ENCODE measurements at regions not wholly inside any gene's neighbourhood (a gene's known extent, or its start where the extent isn't known, plus 50 kb on each side); places are given as distances from the start of the nearest gene placed in this dataset.
"Not testable (repeated sequence)": the region's sequence is repeated elsewhere in the genome, so short reads cannot be mapped to it uniquely, and the experiment has no call there.

DNA sequence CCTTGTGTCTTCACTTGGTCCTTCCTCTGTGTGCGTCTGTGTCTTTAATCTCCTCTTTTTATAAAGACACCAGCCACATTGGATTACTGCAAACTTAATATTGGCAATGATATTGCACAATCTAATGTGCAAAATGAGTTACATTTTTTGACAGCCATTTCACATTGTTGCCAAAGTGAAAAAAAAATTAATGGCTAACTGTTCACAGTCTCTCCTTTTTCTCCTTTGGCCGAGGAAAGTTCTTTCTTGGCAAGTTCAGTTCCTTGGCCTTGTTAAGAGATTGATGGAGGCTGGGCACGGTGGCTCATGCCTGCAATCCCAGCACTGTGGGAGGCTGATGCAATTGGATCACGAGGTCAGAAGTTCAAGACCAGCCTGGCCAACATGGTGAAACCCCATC, 62.2 kb upstream of the ZNF280D start:
- in situ Hi-C loops (cut with HindIII; ENCODE audit: low sequenced_read_pairs): no loop called here
- DNase-seq (ENCODE audit: low read depth, low spot score): no peak
- no peak for TF ChIP-seq CTCF (IDR thresholded peaks at IDR 0.05; ENCODE audit: low read depth, low read length)
- no peak overlapping the region for H3K4me3 ChIP-seq (ENCODE audit: low read depth, low read length)

- in situ Hi-C loops (cut with HindIII; ENCODE audit: low sequenced_read_pairs): no loop called here
- no peak overlapping the region for H3K4me3 ChIP-seq (ENCODE audit: low read depth, low read length)
- no peak for TF ChIP-seq CTCF (IDR thresholded peaks at IDR 0.05; ENCODE audit: low read depth, low read length)
- DNase-seq (ENCODE audit: low read depth, low spot score): no peak
Measured at GRCh38 chr15:56794553-56795329, 61.4 kb upstream of the ZNF280D start.

- TF ChIP-seq CTCF (IDR thresholded peaks at IDR 0.05; ENCODE audit: low read depth, low read length): no peak
- H3K4me3 ChIP-seq (ENCODE audit: low read depth, low read length): no peak overlapping the region
- in situ Hi-C loops (cut with HindIII; ENCODE audit: low sequenced_read_pairs): no loop called here
- DNase-seq (ENCODE audit: low read depth, low spot score): peak; percentile 76
Measured at GRCh38 chr15:56794165-56794552, 60.9 kb upstream of the ZNF280D start.

DNA sequence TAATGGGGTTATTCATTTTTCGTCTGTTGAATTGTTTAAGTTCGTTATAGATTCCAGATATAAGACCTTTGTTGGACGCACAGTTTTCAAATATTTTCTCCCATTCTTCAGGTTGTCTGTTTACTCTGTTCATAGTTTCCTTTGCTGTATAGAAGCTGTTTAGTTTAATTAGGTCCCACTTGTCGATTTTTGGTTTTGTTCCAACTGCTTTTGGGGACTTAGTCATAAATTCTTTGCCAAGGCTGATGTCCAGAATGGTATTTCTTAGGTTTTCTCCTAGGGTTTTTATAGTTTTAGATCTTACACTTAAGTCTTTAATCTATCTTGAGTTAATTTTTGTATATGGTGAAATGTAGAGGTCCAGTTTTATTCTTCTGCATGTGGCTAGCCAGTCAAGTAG, 58.9 kb upstream of the ZNF280D start:
- no peak overlapping the region for H3K4me3 ChIP-seq (ENCODE audit: low read depth, low read length)

DNA sequence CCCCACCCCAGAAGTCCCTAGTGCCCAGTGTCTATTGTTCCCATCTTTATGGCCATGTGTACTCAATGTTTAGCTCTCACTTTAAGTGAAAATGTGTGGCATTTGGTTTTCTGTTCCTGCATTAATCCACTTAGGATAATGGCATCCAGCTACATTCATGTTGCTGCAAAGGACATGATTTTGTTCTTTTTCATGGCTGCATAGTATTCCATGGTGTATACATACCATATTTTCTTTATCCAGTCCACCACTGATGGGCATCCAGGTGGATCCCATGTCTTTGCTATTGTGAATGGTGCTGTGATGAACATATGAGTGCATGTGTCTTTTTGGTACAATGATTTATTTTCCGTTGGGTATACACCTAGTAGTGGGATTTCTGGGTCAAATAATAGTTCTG, 58.2 kb upstream of the ZNF280D start:
- DNase-seq (ENCODE audit: low read depth, low spot score); H3K4me3 ChIP-seq (ENCODE audit: low read depth, low read length); in situ Hi-C loops (cut with HindIII; ENCODE audit: low sequenced_read_pairs): not testable (repeated sequence)

More for the DNA sequence above, 58.9 kb upstream of the ZNF280D start:
- in situ Hi-C loops (cut with HindIII; ENCODE audit: low sequenced_read_pairs): no loop called here
- no peak for DNase-seq (ENCODE audit: low read depth, low spot score)
- TF ChIP-seq CTCF (IDR thresholded peaks at IDR 0.05; ENCODE audit: low read depth, low read length): no peak

DNA sequence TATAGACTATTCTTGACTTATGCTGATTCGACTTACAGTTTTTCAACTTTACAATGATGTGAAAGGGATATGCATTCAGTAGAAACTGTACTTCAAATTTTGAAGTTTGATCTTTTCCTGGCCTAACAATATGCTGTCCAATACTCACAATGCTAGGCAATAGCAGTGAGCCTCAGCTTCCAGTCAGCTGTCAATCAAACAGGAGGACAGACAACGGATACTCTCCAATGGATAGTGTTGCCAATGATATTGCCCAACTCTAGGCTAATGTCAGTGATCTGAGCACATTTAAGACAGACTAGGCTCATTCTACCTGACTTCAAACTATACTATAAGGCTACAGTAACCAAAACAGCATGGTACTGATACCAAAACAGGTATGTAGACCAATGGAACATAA, 55.0 kb upstream of the ZNF280D start:
- TF ChIP-seq CTCF (IDR thresholded peaks at IDR 0.05; ENCODE audit: low read depth, low read length): no peak
- H3K4me3 ChIP-seq (ENCODE audit: low read depth, low read length): no peak overlapping the region
- no peak for DNase-seq (ENCODE audit: low read depth, low spot score)
- in situ Hi-C loops (cut with HindIII; ENCODE audit: low sequenced_read_pairs): no loop called here

DNA sequence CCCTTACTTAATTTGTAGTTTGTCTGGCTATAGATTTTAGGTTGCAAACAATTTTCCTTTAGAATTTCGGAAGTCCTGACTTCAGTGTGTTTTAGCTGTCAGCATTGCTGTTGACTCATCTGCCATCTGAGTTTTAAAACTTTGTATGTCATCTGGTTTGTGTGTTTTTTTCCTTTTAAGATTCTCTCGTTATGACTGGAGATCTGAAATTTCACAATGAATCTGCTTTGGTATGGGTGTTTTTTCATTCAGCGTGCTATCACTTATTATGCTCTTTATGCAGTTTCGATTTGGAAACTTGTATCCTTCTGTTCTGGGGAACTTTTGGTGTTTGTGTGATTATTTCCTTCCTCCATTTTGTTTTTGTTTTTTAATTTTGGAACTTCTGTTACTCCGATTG, 53.7 kb upstream of the ZNF280D start:
- H3K4me3 ChIP-seq (ENCODE audit: low read depth, low read length): no peak overlapping the region
- no peak for DNase-seq (ENCODE audit: low read depth, low spot score)
- no peak for TF ChIP-seq CTCF (IDR thresholded peaks at IDR 0.05; ENCODE audit: low read depth, low read length)
- in situ Hi-C loops (cut with HindIII; ENCODE audit: low sequenced_read_pairs): no loop called here

All from astrocyte of the spinal cord (primary cell).